ENCODE measurements at regions not wholly inside any gene's neighbourhood (a gene's known extent, or its start where the extent isn't known, plus 50 kb on each side); places are given as distances from the start of the nearest gene placed in this dataset.

DNA sequence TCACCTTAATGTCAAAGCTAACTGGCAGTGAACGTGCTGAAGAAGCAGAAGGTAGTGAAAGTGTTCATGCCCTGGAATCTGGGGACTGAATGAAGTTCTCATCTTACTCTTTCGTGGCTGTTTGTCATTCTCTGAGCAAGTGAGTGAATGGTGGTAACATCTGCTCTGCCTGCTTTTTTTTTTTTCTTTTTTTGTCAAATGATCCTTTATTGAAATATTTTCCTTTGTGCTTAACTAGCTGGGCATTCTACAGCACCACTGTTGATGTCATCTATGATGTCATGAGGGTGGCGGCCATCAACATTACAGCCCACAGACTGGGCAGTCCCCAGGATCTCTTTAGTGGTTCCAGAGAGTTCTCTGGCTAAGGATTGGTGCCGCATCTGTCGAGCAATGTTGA, 65.2 kb downstream of the RIN2 start:
- H3K4me3 Mint-ChIP-seq: no peak overlapping the region
- peaks cover 5% of the 10 kb centered on the region for H3K4me1 Mint-ChIP-seq
- no peaks in the 10 kb centered on the region for H3K27me3 Mint-ChIP-seq
- ChIA-PET POLR2A (no interaction called here), CTCF (no interaction called here)
- H3K36me3 Mint-ChIP-seq (ENCODE audit: low read depth): no peaks in the 10 kb centered on the region
- no peak overlapping the region for H3K27ac Mint-ChIP-seq
- no peak for DNase-seq
- peaks cover 4% of the 10 kb centered on the region for H3K9me3 Mint-ChIP-seq

DNA sequence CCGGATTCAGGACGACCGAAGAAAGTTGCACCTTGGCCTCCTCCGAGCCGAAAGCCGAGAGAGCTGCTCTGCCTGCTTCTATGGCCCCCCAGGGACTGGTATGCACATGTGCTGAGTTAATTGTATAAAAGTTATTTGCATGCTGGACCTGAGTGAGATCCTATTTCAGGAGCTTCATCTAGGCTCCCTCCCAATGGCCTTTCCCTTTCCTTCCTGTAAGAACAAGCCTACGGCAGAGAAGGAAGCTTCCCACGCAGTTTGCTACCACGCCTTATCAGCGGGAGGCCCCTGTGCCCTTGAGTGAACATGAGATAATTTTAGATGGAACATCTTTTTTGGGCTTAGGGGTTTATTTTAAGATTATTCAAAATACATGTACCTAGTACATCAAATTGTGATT, 65.9 kb downstream of the RIN2 start:
- Mint-ChIP-seq H3K27ac (no peak overlapping the region), H3K36me3 (ENCODE audit: low read depth) (no peaks in the 10 kb centered on the region), H3K9me3 (peaks cover under 1% of the 10 kb centered on the region), H3K4me1 (peaks cover 8% of the 10 kb centered on the region), H3K27me3 (no peaks in the 10 kb centered on the region), H3K4me3 (no peak overlapping the region)
- CTCF ChIA-PET: no interaction called here
- no peak for DNase-seq
- POLR2A ChIA-PET: no interaction called here

DNA sequence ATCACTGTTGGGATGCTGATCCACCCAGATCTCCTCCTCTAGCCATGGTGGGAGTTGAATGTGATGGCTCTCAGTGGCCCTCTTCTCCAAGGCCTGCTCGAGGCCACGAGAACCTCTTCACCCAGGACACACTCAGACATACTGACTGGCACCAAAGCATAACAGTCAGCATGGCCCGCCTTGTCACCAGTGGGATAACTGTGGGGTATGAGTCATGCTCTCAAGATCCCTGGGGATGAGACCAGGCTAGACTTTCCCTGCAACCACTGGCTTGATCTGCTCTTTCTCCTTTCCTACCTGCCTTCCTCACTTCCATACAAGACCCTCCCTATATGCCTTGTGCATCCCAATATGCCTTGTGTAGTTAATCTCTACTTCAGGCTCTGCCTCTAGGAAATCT, 66.8 kb downstream of the RIN2 start:
- no peak for DNase-seq
- no peaks in the 10 kb centered on the region for H3K27me3 Mint-ChIP-seq
- ChIA-PET POLR2A (no interaction called here), CTCF (no interaction called here)
- H3K4me1 Mint-ChIP-seq: peaks cover 8% of the 10 kb centered on the region
- H3K27ac Mint-ChIP-seq: no peak overlapping the region
- no peaks in the 10 kb centered on the region for H3K36me3 Mint-ChIP-seq (ENCODE audit: low read depth)
- H3K9me3 Mint-ChIP-seq: no peaks in the 10 kb centered on the region
- no peak overlapping the region for H3K4me3 Mint-ChIP-seq

DNA sequence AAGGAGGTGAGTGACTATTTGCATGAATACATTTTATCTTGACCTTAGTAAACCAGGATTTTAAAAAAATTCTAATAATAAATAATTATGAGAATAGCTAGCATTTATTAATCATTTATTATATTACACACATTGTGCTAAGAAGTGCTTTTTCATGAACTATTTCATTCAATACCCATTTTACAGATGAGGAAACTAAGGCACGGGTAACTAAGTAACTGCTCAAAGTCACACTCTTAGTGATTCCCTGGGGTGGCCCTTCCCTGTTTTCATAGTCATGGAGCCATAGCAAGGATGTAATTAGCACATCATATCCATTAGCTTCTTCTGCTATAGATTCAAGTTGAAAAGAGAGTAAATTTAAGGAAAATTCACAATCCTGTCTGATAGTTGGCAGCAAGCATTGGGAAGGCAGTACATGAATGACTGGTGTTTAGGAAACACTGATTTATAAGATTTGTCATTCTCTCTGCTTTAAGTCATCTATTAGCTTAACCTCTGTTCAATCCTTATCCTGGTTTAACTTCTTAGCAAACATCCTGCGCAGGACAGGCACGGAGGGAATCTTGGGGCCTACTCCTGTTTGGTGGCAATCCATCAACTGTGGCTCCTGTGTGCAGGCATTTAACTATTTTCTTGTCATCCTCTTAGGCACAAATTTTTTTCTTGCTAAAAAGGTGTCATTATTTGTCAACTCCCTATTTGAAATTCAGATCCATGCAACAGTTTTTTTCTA, 68.3 kb downstream of the RIN2 start:
- H3K4me1 Mint-ChIP-seq: peaks cover 8% of the 10 kb centered on the region
- no peaks in the 10 kb centered on the region for H3K27me3 Mint-ChIP-seq
- CTCF ChIA-PET: interaction anchor here (0.7 kb wide), 1 partner anchor 37 kb away, joined by 3 read pairs; no protein-coding TSS in a partner anchor
- no peaks in the 10 kb centered on the region for H3K36me3 Mint-ChIP-seq (ENCODE audit: low read depth)
- POLR2A ChIA-PET: no interaction called here
- no peak overlapping the region for H3K4me3 Mint-ChIP-seq
- DNase-seq: no peak
- no peaks in the 10 kb centered on the region for H3K9me3 Mint-ChIP-seq
- no peak overlapping the region for H3K27ac Mint-ChIP-seq

DNA sequence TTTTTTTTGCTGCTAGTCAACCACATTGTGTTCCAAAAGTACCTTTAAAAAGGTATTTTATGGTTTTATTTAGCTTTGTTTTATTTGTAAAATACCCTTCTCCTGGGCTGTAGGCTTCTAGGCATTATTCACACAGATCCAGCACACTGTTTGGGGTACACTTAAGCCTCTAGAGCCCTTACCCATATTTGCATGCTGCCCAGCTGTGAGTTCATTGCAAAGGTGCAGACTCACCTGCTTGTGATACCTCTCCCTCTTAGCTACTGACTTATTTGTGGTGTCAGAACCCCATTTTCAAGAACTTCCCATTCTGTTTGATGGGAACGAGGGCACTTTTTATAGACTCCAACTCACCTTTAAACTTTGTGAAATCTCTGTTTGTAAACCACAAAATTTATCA, 69.8 kb downstream of the RIN2 start:
- no peaks in the 10 kb centered on the region for H3K36me3 Mint-ChIP-seq (ENCODE audit: low read depth)
- peak overlapping the region; percentile 50 for H3K27ac Mint-ChIP-seq
- POLR2A ChIA-PET: no interaction called here

DNA sequence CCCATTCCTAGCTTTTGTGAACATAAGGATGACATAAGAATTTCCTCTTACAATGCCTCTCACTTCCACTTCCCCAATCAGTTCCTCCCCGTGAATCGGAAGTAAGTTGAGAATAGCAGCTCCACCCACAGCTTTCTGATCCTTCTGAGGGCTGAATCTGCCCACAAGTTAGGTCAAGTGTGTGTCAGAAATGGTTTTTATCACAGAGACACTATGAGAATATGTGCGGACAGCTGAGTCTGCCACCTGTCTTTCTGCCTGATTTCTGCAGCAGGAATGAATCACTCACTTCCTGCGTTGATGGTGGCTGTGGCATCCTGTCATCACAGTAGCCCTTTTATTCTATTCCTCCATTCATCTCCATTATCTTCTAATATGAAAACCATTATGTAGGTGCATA, 70.2 kb downstream of the RIN2 start:
- no peak overlapping the region for H3K4me3 Mint-ChIP-seq

More for the DNA sequence above, 69.8 kb downstream of the RIN2 start:
- peaks cover 9% of the 10 kb centered on the region for H3K4me1 Mint-ChIP-seq
- no peaks in the 10 kb centered on the region for H3K27me3 Mint-ChIP-seq
- H3K4me3 Mint-ChIP-seq: no peak overlapping the region
- DNase-seq: no peak
- CTCF ChIA-PET: interaction anchor here (0.6 kb wide), 2 partner anchors 167 to 184 kb away, joined by 3 read pairs; no protein-coding TSS in a partner anchor
- H3K9me3 Mint-ChIP-seq: no peaks in the 10 kb centered on the region

DNA sequence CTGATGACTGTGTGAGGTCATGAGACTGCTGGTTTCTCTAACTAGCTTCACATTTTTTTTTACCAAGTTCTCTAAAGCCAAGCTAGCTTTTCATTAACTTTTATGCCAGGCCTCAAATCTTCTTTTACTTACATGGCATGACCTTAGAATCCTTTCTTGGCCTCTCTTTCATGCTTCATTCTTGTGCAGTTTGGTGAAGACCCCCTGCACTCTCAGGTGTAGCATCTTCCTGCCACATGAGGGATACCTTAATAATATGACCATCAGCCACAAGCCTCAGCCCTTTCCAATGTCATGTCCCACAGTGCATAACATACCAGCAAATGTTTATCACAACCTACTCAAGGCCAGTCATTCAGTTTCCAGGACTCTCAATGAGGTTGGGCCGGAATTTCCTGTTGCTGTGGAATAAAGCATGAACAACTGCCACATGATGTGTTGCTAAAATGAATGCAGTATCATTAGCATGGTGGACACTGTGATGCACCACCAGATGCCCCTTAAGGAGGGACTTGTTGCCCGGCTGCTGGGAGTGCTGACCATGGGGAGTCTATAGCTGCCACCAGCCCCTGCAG, 72.2 kb downstream of the RIN2 start:
- H3K4me1 Mint-ChIP-seq: peaks cover 12% of the 10 kb centered on the region
- peaks cover 3% of the 10 kb centered on the region for H3K27me3 Mint-ChIP-seq
- H3K9me3 Mint-ChIP-seq: no peaks in the 10 kb centered on the region
- no peaks in the 10 kb centered on the region for H3K36me3 Mint-ChIP-seq (ENCODE audit: low read depth)
- H3K4me3 Mint-ChIP-seq: no peak overlapping the region
- ChIA-PET CTCF (no interaction called here), POLR2A (no interaction called here)
- H3K27ac Mint-ChIP-seq: no peak overlapping the region
- DNase-seq: no peak

More for the DNA sequence above, 70.2 kb downstream of the RIN2 start:
- POLR2A ChIA-PET: no interaction called here
- CTCF ChIA-PET: interaction anchor here (0.6 kb wide), 1 partner anchor 184 kb away, joined by 3 read pairs; no protein-coding TSS in a partner anchor
- peak; percentile 11 for DNase-seq
- Mint-ChIP-seq H3K27ac (no peak overlapping the region), H3K36me3 (ENCODE audit: low read depth) (no peaks in the 10 kb centered on the region), H3K27me3 (peaks cover under 1% of the 10 kb centered on the region), H3K9me3 (no peaks in the 10 kb centered on the region), H3K4me1 (peaks cover 12% of the 10 kb centered on the region)

DNA sequence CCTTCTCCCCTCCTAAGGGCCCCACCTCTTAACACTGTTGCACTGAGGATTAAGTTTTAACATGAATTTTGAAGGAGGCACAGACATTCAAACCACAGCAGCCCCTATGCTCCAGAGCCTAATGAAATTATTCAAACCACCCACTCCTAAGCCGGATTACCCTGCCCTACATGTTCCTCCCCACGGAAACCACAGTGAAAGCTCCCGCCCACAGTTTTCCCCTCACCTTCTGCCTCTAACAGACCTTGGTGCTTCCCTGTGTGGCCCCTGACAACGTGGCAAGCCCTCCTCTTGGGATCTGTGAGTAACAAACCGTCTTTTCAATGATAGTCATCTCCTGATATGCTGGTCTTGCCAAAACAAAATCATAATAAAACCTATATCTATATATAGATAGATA, 74.8 kb downstream of the RIN2 start:
- Mint-ChIP-seq H3K4me3 (no peak overlapping the region), H3K4me1 (peaks cover 10% of the 10 kb centered on the region), H3K9me3 (no peaks in the 10 kb centered on the region), H3K36me3 (ENCODE audit: low read depth) (no peaks in the 10 kb centered on the region), H3K27ac (no peak overlapping the region), H3K27me3 (peaks cover 4% of the 10 kb centered on the region)
- DNase-seq: no peak
- ChIA-PET POLR2A (no interaction called here), CTCF (no interaction called here)

DNA sequence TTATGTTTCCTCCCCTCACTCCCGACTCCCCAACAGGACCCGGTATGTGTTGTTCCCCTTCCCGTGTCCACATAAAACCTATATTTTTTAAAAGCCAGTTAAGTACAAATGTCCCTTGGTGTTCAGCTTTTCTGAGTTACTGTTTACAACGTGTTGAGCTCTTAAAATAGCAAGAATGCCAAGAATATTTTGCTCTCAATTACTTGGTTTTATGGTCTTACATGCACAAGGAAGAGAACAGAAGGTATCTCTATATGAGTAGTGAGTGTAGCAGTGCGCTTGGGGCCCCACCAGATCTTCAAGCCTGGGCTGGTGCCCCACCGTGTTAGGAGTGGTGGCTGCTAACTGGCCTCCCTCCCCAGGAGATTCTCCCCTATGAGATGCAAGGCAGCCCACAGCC, 75.3 kb downstream of the RIN2 start:
- ChIA-PET CTCF (no interaction called here), POLR2A (no interaction called here)
- Mint-ChIP-seq H3K27ac (no peak overlapping the region), H3K27me3 (peaks cover 4% of the 10 kb centered on the region), H3K9me3 (no peaks in the 10 kb centered on the region), H3K36me3 (ENCODE audit: low read depth) (no peaks in the 10 kb centered on the region), H3K4me1 (peaks cover 5% of the 10 kb centered on the region), H3K4me3 (no peak overlapping the region)
- DNase-seq: no peak

DNA sequence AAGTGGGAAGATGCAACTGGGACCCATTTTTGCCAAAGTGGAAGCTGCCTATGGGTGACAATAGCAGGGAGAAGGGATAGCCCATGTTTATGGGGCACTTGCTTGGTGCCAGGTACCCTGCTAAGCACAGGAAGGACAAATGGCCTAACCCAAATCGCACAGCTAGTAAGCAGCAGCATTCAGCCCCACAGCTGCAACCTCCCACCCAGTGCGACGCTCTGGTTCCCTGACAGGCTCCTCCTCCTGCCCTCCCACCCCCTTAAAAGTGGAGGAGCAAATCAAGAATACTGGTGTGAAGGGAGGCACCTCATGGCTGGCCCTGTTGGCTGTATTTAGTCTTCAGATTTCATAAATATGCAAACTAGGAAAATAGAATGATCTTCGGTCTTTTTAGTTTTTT, 76.2 kb downstream of the RIN2 start:
- H3K4me1 Mint-ChIP-seq: peaks cover 4% of the 10 kb centered on the region
- DNase-seq: no peak
- no peaks in the 10 kb centered on the region for H3K36me3 Mint-ChIP-seq (ENCODE audit: low read depth)
- CTCF ChIA-PET: no interaction called here
- no peaks in the 10 kb centered on the region for H3K9me3 Mint-ChIP-seq
- H3K27ac Mint-ChIP-seq: no peak overlapping the region
- POLR2A ChIA-PET: no interaction called here
- H3K27me3 Mint-ChIP-seq: peaks cover 4% of the 10 kb centered on the region
- no peak overlapping the region for H3K4me3 Mint-ChIP-seq

DNA sequence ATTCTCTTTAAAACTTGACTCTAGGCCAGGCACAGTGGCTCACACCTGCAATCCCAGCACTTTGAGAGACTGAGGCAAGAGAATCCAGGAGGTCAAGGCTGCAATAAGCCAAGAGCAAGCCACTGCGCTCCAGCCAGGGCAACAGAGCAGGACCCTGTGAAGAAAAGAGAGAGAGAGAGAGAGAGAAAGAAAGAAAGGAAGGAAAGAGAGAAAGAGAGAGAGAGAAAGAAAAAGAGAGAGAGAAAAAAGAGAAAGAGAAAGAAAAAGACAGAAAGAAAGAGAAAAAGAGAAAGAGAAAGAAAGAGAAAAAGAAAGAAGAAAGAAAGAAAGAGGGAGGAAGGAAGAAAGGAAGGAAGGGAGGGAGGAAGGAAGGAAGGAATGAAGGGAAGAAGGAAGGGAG, 76.7 kb downstream of the RIN2 start:
- no peak overlapping the region for H3K4me3 Mint-ChIP-seq
- H3K27me3 Mint-ChIP-seq: peaks cover 4% of the 10 kb centered on the region
- no peak for DNase-seq
- ChIA-PET CTCF (no interaction called here), POLR2A (no interaction called here)
- no peak overlapping the region for H3K27ac Mint-ChIP-seq
- peaks cover 4% of the 10 kb centered on the region for H3K4me1 Mint-ChIP-seq
- H3K36me3 Mint-ChIP-seq (ENCODE audit: low read depth): no peaks in the 10 kb centered on the region
- no peaks in the 10 kb centered on the region for H3K9me3 Mint-ChIP-seq

DNA sequence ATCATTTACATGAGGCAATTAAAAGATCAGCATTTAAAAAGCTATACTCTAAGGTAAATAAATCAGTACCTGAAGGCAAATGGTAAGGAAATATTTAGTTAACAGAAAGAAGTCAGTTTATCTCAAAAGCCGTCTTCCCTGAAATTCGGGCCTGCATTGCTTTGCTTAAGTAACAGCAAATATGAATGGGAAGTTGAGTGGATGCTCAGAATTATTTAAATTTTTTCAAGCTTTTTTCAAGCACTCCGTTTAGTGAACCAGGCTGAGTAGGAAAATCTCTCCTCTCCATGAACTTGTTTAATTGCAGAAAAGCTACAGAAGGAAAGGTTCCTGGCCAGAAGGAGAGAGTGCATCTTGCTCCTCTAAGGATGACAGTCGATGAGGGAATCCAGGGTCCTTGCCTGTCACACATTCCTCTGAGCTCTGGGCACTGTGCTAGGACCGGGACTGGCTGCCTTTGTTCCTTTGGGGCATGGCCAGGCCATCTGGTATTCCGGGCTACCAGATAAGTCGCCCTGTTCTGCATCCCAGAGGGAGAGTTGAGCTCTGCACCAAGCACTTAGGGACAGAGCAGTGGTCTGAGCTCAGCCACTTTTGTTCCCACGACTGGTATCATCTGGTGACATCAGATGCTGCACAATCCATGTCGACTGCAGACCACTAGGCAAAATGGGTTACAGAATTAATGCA, 77.6 kb downstream of the RIN2 start:
- Mint-ChIP-seq H3K4me3 (no peak overlapping the region), H3K9me3 (no peaks in the 10 kb centered on the region), H3K36me3 (ENCODE audit: low read depth) (no peaks in the 10 kb centered on the region), H3K27me3 (peaks cover 4% of the 10 kb centered on the region), H3K27ac (no peak overlapping the region), H3K4me1 (peaks cover 4% of the 10 kb centered on the region)
- DNase-seq: no peak
- ChIA-PET CTCF (interaction anchor here (1.0 kb wide), 1 partner anchor 39 kb away, joined by 3 read pairs; no protein-coding TSS in a partner anchor), POLR2A (no interaction called here)

DNA sequence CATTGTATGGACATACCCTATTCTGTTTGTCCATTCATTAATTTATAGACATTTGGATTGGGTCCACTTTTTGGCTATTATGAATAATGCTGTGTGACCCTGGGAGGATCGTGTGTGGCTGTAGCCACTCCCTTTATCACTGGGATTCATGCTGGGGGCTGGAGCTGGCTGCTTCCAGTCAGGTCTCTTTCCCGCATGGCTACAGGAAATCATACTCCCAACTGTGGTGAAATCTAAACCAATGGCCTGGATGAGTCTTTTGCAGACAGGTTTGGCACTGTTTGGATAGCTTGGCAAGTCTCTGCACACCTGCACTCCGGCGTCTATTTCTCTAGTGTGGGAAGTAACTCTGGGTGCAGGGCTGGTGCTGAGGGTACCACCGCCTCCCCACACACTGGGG, 80.4 kb downstream of the RIN2 start:
- Mint-ChIP-seq H3K27me3 (peaks cover 4% of the 10 kb centered on the region), H3K9me3 (peaks cover 2% of the 10 kb centered on the region), H3K36me3 (ENCODE audit: low read depth) (no peaks in the 10 kb centered on the region), H3K4me1 (no peaks in the 10 kb centered on the region), H3K4me3 (no peak overlapping the region), H3K27ac (no peak overlapping the region)
- CTCF ChIA-PET: no interaction called here
- no peak for DNase-seq
- POLR2A ChIA-PET: no interaction called here
